Left ventricle myocardium superior (tissue), 1 donor: ENCODE measurements at regions not wholly inside any gene's neighbourhood (a gene's known extent, or its start where the extent isn't known, plus 50 kb on each side); places are given as distances from the start of the nearest gene placed in this dataset.

Experiments used
- ATAC-seq: fragments of 200-7000 bp; cut with Tn5 transposase; one replicate; pipeline ENCODE4 v1.9.1; 2020; ENCODE audit warnings: mild to moderate bottlenecking, moderate library complexity
- DNase-seq: peaks from one replicate; pipeline ENCODE4 v3.0.0-alpha.2; 2020
- intact Hi-C: fragments of 100-400 bp; cut with micrococcal nuclease; formaldehyde crosslinking; loops from one replicate; pipeline ENCODE4 v1.11.0; 2022
- donor health status: DM: no; HTN: yes; CAD: no; lungs with severe emphysema.

DNA sequence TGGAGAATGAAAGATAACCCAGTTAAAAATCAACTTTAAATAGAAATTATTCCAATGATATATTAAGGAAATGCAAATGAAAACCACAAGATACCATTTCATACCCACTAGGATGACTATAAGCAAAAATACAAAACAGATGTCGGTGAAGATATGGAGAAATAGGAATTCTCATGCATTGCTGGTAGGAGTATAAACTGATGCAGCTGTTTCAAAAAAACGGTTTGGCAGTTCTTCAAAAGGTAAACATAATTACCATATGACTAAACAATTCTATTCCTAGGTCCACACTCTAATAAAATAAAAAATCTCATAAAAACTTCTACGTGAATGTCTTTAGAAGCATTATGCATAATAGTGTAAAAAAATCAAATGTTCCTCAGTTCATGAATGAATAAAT, 763.3 kb upstream of the BRINP3 start:
- ATAC-seq: no peak
- intact Hi-C loops: no loop called here
- no peak for DNase-seq

DNA sequence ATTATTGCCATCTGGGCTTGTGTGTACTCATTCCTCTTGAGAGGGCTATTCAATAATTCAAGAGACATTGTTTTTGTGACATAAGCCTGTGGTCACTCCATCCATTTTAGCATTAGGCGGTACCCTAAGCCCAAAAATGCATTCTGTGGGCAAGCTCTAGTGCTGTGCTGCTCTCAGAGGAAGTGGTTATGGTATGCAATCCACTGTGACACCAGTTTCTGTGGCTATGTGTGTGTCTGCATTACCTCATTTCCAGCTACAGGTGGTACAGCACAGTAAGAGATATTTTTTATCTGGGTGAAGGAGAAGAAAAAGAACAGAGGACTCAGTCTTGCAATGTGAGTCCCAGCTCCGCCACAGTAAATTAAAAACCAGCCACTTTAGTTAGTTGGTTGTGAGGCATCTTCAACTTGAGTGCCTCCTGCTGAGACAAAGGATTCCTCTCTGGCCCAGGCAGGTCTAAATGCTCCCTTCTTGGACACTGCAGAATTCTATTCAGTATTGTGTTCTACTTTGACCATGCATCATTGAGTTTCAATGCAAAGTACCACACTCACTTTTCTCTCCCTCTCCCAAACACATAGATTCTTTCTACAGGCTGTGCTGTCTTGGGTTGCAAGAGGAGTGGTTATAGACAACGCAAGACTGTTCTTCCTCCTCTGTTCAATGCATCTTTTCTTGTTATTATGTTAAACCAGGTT, 777.8 kb upstream of the BRINP3 start:
- DNase-seq (no peak), ATAC-seq (no peak)
- intact Hi-C loops: no loop called here

GRCh38 chr1:191256917-191257316, 779.3 kb upstream of the BRINP3 start:
- DNase-seq (no peak), ATAC-seq (no peak)
- intact Hi-C loops: no loop called here

- ATAC-seq (no peak), DNase-seq (no peak)
- intact Hi-C loops: no loop called here
Observed at GRCh38 chr1:191260056-191260455, 782.4 kb upstream of the BRINP3 start.

DNA sequence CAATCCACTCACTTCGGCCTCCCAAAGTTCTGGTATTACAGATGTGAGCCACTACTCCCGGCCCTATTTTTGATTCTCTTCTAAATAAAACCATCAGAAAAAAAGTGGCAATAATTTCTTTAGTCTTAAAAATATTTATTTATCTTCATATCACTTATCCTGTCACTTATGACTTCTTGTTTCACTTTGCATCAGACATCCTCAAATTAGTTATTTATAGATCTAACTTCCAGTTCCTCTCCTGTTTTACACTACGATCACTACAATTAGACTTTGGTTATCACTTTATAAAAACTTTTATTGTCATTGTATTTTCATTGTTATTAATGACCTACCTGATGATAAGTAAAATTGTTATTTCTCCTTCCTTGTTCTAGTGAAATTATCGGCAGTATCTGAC, 783.4 kb upstream of the BRINP3 start:
- intact Hi-C loops: no loop called here
- ATAC-seq (no peak), DNase-seq (no peak)

DNA sequence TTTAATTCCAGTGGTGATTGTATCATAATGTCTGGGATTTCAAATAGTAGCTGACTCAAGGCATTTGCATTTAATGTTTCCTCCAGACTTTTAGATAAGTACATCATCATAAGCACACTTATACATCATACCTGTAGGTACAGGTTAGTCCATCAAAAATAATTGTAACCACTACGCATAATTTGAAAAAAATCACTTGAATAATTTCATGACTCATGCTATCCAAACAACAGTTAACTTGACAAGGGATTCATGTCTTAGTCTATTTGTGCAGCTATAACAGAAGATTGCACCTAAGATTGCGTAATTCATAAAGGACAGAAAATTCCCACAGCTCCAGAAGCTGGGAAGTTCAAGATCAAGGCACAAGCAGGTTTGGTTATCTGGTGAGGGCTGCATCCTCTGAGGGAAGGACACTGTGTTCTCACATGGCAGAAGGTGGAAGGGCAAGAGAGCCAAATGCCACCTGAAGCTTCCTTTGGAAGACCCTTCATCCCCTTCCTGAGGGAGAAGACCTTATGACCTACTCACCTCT, 801.7 kb upstream of the BRINP3 start:
- intact Hi-C loops: no loop called here
- ATAC-seq (no peak), DNase-seq (no peak)

DNA sequence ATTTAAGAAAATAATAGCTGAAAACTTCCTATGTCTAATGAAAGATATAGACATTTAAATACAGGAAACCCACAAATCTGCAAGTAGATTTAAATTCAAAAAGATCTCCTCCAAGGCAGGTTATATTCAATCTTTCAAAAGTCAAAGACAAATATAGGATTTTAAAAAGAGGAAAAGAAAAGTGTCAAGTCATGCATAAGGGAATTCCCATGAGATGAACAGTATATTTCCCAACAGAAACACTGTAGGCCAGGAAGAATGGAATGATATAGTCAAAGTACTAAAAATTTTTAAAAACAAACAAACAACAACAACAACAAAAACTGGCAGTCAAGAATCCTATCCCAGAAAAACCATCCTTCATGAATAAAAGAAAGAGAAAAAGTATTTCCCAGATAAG, 806.5 kb upstream of the BRINP3 start:
- ATAC-seq (no peak), DNase-seq (no peak)
- intact Hi-C loops: no loop called here

DNA sequence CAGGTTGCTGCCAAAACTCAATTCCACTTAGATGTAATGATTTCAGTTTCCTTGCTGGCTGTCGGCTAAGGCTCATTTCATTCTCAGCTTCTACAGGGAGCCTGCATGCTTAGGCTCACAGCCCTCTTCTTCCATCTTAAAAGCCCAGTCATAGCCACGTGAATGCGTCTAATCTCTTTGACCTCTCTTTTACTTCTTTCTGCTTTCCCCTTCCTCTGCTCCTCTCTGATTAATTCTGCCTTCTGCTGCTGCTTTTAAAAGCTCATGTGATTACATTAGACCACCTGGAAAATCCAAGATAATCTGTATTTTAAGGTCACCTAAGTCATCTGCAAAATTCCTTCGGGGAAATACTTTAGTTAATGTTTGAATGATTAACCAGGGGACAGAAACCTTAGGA, 812.8 kb upstream of the BRINP3 start:
- ATAC-seq (no peak), DNase-seq (no peak)
- intact Hi-C loops: no loop called here

- ATAC-seq (no peak), DNase-seq (no peak)
- intact Hi-C loops: no loop called here
Observed at GRCh38 chr1:191305370-191305769, 827.7 kb upstream of the BRINP3 start.

GRCh38 chr1:191306916-191307315, 829.3 kb upstream of the BRINP3 start:
- intact Hi-C loops: no loop called here
- ATAC-seq: no peak
- no peak for DNase-seq

GRCh38 chr1:191320062-191320461, 838.2 kb upstream of the RGS18 start:
- intact Hi-C loops: no loop called here
- ATAC-seq (no peak), DNase-seq (no peak)

DNA sequence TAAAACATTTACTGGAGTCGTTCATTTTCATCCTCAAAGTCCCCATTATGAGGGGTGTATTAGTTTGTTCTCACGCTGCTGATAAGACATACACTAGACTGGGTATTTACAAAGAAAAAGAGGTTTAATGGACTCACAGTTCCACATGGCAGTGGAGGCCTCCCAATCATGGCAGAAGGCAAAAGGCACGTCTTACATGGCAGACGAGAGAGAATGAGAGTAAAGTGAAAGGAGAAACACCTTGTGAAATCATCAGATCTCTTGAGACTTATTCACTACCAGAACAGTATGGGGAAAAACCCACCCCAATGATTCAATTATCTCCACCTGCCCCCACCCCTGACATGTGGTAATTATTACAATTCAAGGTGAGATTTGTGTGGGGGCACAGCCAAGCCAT, 830.4 kb upstream of the RGS18 start:
- intact Hi-C loops: no loop called here
- no peak for DNase-seq
- no peak for ATAC-seq

DNA sequence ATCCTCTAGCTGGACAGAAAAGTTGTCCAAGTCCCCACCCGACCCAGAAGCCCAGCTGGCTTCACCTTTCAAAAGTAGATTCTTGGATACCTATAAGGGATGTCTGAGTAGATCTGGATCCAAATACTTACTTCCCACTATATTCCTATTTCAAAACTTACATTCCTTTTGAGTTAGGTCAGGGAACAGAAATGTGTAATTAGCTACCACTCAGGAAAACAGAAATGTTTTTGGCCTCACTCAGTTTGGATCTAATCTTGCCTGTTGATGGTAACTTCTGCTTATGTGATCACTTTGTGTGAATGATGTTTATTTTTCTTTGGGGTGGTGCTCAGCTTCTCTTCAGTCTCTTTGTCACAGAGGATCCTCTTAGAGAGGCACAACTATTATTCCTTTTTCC, 814.4 kb upstream of the RGS18 start:
- ATAC-seq: no peak
- intact Hi-C loops: no loop called here
- DNase-seq: no peak

DNA sequence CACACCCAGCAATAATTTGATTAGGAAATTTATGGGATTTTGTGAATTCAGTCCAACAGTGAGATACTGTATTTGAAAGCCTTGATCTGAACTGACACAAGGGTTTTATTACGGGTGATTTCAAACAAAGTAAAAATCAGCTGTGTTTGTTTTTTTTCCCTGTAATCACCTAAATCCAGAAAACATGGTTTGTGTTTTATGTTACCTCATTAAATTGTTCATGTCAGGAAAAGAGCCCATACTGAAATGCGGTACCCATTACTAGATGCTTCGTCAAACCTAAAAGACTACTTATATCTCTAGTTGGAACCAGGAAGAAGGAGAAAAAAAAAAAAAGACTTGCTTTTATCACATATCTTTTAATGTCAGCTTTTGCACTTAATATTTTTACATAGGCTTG, 811.9 kb upstream of the RGS18 start:
- ATAC-seq (no peak), DNase-seq (no peak)
- intact Hi-C loops: no loop called here

DNA sequence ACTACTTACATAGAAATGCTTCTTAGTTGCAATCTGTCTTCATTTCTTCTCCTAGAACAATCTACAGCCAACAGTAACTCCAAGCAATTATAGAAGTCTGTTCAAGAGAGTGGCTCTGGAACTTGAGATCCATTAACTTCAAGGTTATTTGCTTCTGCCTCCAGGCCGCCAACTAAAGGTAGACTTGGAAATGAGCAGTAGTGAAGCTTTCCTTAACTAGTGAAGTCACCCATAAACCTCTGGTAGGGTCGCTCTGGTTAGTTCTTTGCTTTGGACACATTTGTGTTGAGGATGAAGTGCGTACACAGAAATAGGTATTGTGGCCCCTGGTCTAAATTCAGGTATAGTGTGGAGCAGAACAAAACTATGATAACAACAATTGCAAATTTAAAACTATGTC, 809.9 kb upstream of the RGS18 start:
- no peak for DNase-seq
- ATAC-seq: no peak
- intact Hi-C loops: no loop called here

DNA sequence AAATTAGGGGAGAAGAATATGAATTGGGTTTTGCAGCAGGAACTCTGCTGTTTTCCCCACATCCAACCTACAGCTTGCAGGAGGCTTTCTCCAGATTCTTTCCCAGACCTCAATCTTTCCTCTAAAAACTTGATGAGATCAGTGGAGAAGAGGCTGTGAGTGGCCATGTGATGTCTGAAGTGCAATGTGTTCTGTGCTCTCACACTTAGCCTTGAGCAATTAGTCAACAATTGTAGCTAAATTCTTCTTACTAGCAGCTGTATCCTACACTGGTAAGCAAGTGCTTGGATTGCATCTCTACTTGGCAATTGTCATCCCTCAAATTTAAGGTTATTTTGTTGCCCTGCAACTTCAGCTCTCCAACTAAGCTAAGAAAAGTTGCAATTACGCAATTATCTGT, 807.3 kb upstream of the RGS18 start:
- DNase-seq: no peak
- intact Hi-C loops: no loop called here
- ATAC-seq: no peak

DNA sequence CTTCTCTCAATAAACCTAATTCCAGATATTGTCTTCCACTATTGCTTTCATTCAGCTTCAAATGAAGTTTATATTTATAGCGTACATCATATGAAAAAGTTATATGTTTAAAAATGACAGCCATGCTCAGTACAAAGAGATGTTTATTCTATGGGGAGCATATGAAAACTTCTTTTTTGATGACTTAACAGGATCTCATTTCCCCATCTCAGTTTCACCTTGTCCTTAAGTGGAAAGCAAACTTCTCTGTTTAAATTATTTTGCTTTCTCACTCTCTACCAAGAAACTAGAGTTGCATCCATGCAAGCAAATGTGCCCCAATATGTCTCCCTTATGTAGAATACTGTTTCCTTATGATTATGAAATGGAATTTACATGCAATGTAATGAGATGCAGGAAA, 799.5 kb upstream of the RGS18 start:
- no peak for ATAC-seq
- intact Hi-C loops: no loop called here
- DNase-seq: no peak

GRCh38 chr1:191366686-191367085, 791.6 kb upstream of the RGS18 start:
- no peak for DNase-seq
- intact Hi-C loops: no loop called here
- ATAC-seq: no peak

DNA sequence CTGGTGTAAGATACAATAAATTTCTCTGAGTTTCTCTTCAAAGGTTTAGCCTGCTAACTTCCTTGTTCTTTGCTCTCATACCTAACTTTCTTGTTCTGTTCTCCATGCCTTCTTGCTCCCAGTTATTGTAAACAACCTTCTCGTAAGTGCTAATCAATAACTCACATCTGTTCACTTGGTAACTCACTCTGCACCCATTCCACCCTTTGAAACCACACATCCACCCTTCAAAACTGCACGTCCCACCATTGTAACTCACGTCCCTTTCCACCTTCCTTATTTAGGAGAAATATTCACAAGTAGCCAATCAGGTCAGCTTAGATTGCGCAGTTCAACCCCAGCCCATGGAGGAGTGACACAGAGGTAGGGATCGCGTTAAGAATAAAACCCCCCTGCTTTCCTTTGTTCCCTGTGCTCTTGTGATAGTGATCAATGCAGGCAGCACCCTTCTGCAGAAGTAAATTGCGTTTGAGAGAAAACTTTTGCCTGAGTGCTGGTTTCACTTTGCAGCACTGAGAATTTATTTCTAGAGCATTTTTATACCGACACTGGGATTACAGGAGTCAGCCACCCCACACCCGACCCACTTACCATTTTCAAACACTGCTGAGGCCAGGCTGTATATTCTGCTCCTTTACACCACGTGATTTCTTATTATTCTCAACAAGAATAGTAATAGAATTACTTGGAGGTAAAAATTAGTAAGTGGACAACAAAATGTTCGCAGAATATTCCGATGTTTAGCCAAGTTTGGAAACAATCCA, 789.2 kb upstream of the RGS18 start:
- DNase-seq (no peak), ATAC-seq (no peak)
- intact Hi-C loops: no loop called here

- DNase-seq (no peak), ATAC-seq (no peak)
- intact Hi-C loops: no loop called here
Observed at GRCh38 chr1:191371626-191372025, 786.6 kb upstream of the RGS18 start.

DNA sequence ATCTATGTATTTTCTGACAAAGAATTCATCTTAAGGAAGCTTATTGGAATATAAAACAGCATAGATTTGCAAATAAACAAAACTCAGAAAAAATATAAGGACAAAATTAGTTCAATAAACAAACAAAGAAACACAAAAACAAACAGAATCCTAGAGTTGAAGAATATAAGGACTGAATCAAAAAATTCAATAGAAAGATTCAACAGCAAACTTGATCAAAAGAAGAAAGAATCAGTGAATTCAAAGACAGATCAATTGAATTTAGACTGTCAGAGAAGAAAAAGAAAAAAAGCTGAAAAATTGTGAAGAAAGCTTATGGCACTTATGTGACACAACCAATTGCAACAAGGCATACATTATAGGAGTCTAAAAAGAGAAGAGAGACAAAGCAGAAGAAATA, 770.0 kb upstream of the RGS18 start:
- DNase-seq (no peak), ATAC-seq (no peak)
- intact Hi-C loops: no loop called here
